Neutrophil (primary cell): ENCODE measurements at regions not wholly inside any gene's neighbourhood (a gene's known extent, or its start where the extent isn't known, plus 50 kb on each side); places are given as distances from the start of the nearest gene placed in this dataset.

ENCODE experiments used
- H3K27ac ChIP-seq: fragments of 200-600 bp; sonication (generic); 2 replicates; pipeline ENCODE4 v1.5.1; 2016; ENCODE audit warnings: mild to moderate bottlenecking, moderate library complexity
- H3K27me3 ChIP-seq: fragments of 200-600 bp; sonication (generic); 2 replicates; pipeline ENCODE4 v1.6.0; 2016; ENCODE audit warnings: mild to moderate bottlenecking
- H3K36me3 ChIP-seq: fragments of 200-600 bp; sonication (generic); 2 replicates; pipeline ENCODE4 v1.5.1; 2017
- H3K4me1 ChIP-seq, 2 experiments: fragments of 200-600 bp in 1 of 2; sonication (generic) in 1 of 2; 1 replicate in 1 of 2; 2 replicates in 1 of 2; pipeline versions ENCODE4 v1.5.1 to v1.6.1; 2013 to 2016; ENCODE audit warnings: low read depth in 1 of 2, low read length in 1 of 2, mild to moderate bottlenecking in 1 of 2, moderate library complexity in 1 of 2; ENCODE audit not compliant: control insufficient read depth in 1 of 2, insufficient read depth in 1 of 2
- H3K4me3 ChIP-seq, 2 experiments: fragments of 200-600 bp in 1 of 2; sonication (generic) in 1 of 2; 1 replicate in 1 of 2; 2 replicates in 1 of 2; pipeline ENCODE4 v1.5.1; 2013 to 2016; ENCODE audit warnings: low read depth in 1 of 2, low read length in 1 of 2, mild to moderate bottlenecking in 1 of 2, moderate library complexity in 1 of 2
- H3K9me3 ChIP-seq: fragments of 200-600 bp; sonication (generic); 2 replicates; pipeline ENCODE4 v1.5.1; 2016
- CTCF ChIP-seq: fragments of 200-600 bp; sonication (generic); IDR thresholded peaks from 2 replicates; pipeline ENCODE4 v1.5.1; 2016; ENCODE audit warnings: antibody characterized with exemption

DNA sequence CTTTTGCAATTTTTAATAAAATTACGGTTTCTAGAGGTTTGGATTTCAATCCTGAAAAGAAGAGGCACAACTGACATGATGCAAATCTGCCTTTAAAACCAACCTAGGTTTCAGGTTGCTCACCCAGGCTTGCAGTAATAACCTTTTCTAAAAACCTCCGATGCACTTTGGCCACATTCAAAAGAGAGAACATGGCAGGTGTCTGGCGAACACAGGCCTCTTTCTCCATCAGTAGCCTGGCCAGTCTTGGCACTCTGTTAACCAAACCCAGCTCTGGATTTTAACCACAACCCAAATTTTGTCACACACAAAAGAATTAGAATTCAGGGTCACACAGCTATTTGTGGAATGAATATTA is 55.8 kb upstream of the MAFB start:
- peaks cover 85% of the 10 kb centered on the region for H3K27me3 ChIP-seq

GRCh38 chr20:40746251-40746650 is 57.2 kb upstream of the MAFB start:
- TF ChIP-seq CTCF, result no peak
- H3K27ac ChIP-seq, result no peak overlapping the region
- H3K4me3 ChIP-seq, result no peak overlapping the region
- H3K4me1 ChIP-seq, result peaks cover 0 to 4% of the 10 kb centered on the region in 2 experiments
- H3K36me3 ChIP-seq, result no peaks in the 10 kb centered on the region
- no peaks in the 10 kb centered on the region for H3K9me3 ChIP-seq
- peaks cover 86% of the 10 kb centered on the region for H3K27me3 ChIP-seq

More for the DNA sequence above, 55.8 kb upstream of the MAFB start:
- H3K36me3 ChIP-seq, result no peaks in the 10 kb centered on the region
- TF ChIP-seq CTCF, result no peak
- H3K9me3 ChIP-seq, result no peaks in the 10 kb centered on the region
- no peak overlapping the region for H3K4me3 ChIP-seq
- peaks cover 0 to 4% of the 10 kb centered on the region in 2 experiments for H3K4me1 ChIP-seq
- H3K27ac ChIP-seq, result no peak overlapping the region

DNA sequence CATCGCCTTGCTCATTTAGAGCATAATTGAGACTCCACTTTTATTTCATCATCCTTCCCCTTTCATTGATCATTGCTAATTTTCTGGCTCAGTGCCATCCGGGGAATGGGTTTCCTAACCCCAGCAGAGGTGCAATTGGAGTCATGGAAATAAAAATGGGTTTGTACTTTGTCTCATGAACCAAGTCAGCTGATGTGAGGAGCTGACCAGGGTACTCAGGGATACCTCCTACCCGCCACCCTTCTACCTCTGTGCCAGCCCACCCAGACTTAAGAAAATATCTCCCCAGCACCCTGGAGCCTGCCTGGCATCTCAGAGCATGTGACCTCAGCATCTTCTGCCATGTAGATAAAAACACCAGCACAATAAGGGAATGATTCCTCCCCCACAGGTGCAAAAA is 59.1 kb upstream of the MAFB start:
- no peaks in the 10 kb centered on the region for H3K36me3 ChIP-seq
- peaks cover 95% of the 10 kb centered on the region for H3K27me3 ChIP-seq
- no peaks in the 10 kb centered on the region for H3K9me3 ChIP-seq
- no peak overlapping the region for H3K4me3 ChIP-seq
- no peak overlapping the region for H3K27ac ChIP-seq
- peaks cover 0 to 4% of the 10 kb centered on the region in 2 experiments for H3K4me1 ChIP-seq
- no peak for TF ChIP-seq CTCF

- TF ChIP-seq CTCF, result no peak
- Histone ChIP-seq H3K4me1 (peaks cover 6 to 15% of the 10 kb centered on the region in 2 experiments), H3K27me3 (peaks cover 89% of the 10 kb centered on the region)
These were observed 61.0 kb upstream of the MAFB start for GRCh38 chr20:40749985-40750506.

DNA sequence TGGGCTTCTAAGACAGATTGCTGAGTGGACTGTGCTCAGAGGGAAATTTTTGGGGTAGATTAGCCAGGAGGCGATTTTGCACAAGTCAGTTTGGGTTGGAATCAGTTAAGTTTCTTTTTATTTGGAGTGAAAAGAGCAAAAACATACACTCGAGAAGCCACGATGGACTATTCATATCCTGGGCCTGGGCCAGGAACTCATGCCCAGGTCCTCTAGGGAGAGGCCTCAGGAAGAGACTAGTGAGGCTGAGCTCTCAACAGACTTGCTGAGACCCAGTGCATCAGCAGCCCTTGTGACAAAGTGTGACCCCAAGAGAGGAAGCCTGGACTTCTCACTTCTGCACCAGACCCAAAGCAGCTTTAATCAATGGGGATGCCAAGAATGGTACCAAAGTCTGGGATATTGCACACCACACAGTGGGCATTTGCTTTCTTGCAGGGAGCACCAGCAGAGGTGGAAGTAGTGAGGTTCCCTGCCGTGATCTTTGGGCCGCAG is 61.6 kb upstream of the MAFB start:
- Histone ChIP-seq H3K4me1 (peaks cover 6 to 15% of the 10 kb centered on the region in 2 experiments), H3K36me3 (no peaks in the 10 kb centered on the region), H3K9me3 (no peaks in the 10 kb centered on the region), H3K4me3 (no peak overlapping the region), H3K27me3 (peaks cover 89% of the 10 kb centered on the region), H3K27ac (no peak overlapping the region)
- TF ChIP-seq CTCF, result no peak

More at GRCh38 chr20:40749985-40750506, 61.0 kb upstream of the MAFB start:
- no peaks in the 10 kb centered on the region for H3K36me3 ChIP-seq
- no peak overlapping the region for H3K4me3 ChIP-seq
- no peaks in the 10 kb centered on the region for H3K9me3 ChIP-seq
- no peak overlapping the region for H3K27ac ChIP-seq

DNA sequence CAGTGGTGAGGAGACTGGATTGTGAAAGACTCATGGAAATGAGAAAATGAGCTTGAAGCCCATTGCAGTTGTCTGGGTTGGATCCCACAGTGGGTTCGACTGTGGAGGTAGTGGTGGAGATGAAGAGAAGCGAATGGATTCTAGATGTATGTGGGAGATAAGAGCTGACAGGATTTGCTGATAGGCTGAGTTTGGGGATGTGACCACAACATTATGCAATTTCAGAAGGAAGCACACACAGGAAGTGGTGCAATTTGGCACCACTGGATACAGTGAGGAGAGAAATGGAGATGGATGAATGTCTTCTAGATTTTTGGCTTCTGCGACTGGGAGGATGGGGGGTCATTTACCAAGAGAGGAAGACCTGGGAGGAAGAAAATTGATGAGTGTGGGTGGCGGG is 64.4 kb upstream of the MAFB start:
- Histone ChIP-seq H3K9me3 (no peaks in the 10 kb centered on the region), H3K27ac (no peak overlapping the region), H3K27me3 (peaks cover 72% of the 10 kb centered on the region), H3K4me3 (no peak overlapping the region), H3K4me1 (peaks cover 6 to 29% of the 10 kb centered on the region in 2 experiments), H3K36me3 (no peaks in the 10 kb centered on the region)
- no peak for TF ChIP-seq CTCF
